Neuronal stem cell (in vitro differentiated cells): ENCODE measurements at regions not wholly inside any gene's neighbourhood (a gene's known extent, or its start where the extent isn't known, plus 50 kb on each side); places are given as distances from the start of the nearest gene placed in this dataset.
A peak's percentile ranks its signal among the peaks of the same experiment; 100 is the strongest.

ENCODE experiments used
- DNase-seq: peaks from one replicate; pipeline ENCODE4 v3.0.0-alpha.2; 2013; ENCODE audit warnings: low spot score
- H2AFZ ChIP-seq: one replicate; pipeline ENCODE4 v1.6.1; 2013; ENCODE audit warnings: mild to moderate bottlenecking, low read length, inconsistent platforms
- H2AK5ac ChIP-seq: 2 replicates; pipeline ENCODE4 v1.6.1; 2013; ENCODE audit warnings: low read depth, mild to moderate bottlenecking, inconsistent platforms, low read length, moderate library complexity, mixed read lengths
- H2BK120ac ChIP-seq: 2 replicates; pipeline ENCODE4 v1.6.1; 2013; ENCODE audit warnings: low read depth, mild to moderate bottlenecking, inconsistent platforms, low read length, moderate library complexity, mixed read lengths
- H2BK12ac ChIP-seq: one replicate; pipeline ENCODE4 v1.6.1; 2013; ENCODE audit warnings: low read length, inconsistent platforms
- H2BK15ac ChIP-seq: 2 replicates; pipeline ENCODE4 v1.6.1; 2013; ENCODE audit warnings: mild to moderate bottlenecking, low read length, inconsistent platforms, mixed read lengths
- H2BK5ac ChIP-seq: one replicate; pipeline ENCODE4 v1.6.1; 2013; ENCODE audit warnings: inconsistent platforms, mild to moderate bottlenecking, low read length, moderate library complexity
- H3K14ac ChIP-seq: one replicate; pipeline ENCODE4 v1.6.1; 2013; ENCODE audit warnings: low read length, inconsistent platforms
- H3K18ac ChIP-seq: 2 replicates; pipeline ENCODE4 v1.6.1; 2013; ENCODE audit warnings: low read length, inconsistent platforms
- H3K23ac ChIP-seq: 2 replicates; pipeline ENCODE4 v1.6.1; 2013; ENCODE audit warnings: low read depth, mild to moderate bottlenecking, mixed read lengths, low read length, inconsistent platforms; ENCODE audit not compliant: poor library complexity
- H3K27ac ChIP-seq: replicated peaks from 3 replicates; pipeline ENCODE4 v1.5.1; 2013; ENCODE audit warnings: low read length, inconsistent platforms
- H3K27me3 ChIP-seq, 3 experiments: 2 replicates each; pipeline ENCODE4 v1.6.1; 2013; ENCODE audit warnings: low read length in 3 of 3, mild to moderate bottlenecking in 2 of 3, inconsistent platforms in 1 of 3, low read depth in 1 of 3, mixed read lengths in 1 of 3, moderate library complexity in 1 of 3; ENCODE audit not compliant: control insufficient read depth in 3 of 3, insufficient read depth in 3 of 3
- H3K36me3 ChIP-seq, 2 donors: replicated peaks in 1 of 2; 2 replicates each; pipeline ENCODE4 v1.6.1; 2013; ENCODE audit warnings: low read length in 2 of 2; ENCODE audit not compliant: control insufficient read depth in 2 of 2, insufficient read depth in 2 of 2
- H3K4ac ChIP-seq: 2 replicates; pipeline ENCODE4 v1.6.1; 2013; ENCODE audit warnings: inconsistent platforms, mild to moderate bottlenecking, low read length, moderate library complexity
- H3K4me1 ChIP-seq, 2 donors: 1 replicate in 1 of 2; 2 replicates in 1 of 2; pipeline ENCODE4 v1.6.1; 2013; ENCODE audit warnings: low read length in 2 of 2, low read depth in 1 of 2; ENCODE audit not compliant: control insufficient read depth in 2 of 2, insufficient read depth in 1 of 2
- H3K4me2 ChIP-seq: one replicate; pipeline ENCODE4 v1.6.1; 2013; ENCODE audit warnings: mild to moderate bottlenecking, low read length, inconsistent platforms; ENCODE audit not compliant: insufficient read depth, poor library complexity, severe bottlenecking
- H3K4me3 ChIP-seq, 2 donors: 2 replicates each; pipeline ENCODE4 v1.5.1; 2013; ENCODE audit warnings: low read length in 2 of 2, mild to moderate bottlenecking in 2 of 2, inconsistent platforms in 1 of 2, moderate library complexity in 1 of 2
- H3K79me1 ChIP-seq: one replicate; pipeline ENCODE4 v1.6.1; 2013; ENCODE audit warnings: low read depth, mild to moderate bottlenecking, inconsistent platforms, low read length, moderate library complexity
- H3K9ac ChIP-seq: one replicate; pipeline ENCODE4 v1.6.1; 2013; ENCODE audit warnings: mild to moderate bottlenecking, low read depth, low read length, inconsistent platforms; ENCODE audit not compliant: poor library complexity
- H3K9me3 ChIP-seq, 2 donors: replicated peaks in 1 of 2; 2 replicates each; pipeline versions ENCODE3 to v1.6.1; 2013; ENCODE audit warnings: low read length in 2 of 2, mild to moderate bottlenecking in 2 of 2, inconsistent platforms in 1 of 2, low read depth in 1 of 2, mixed read lengths in 1 of 2, moderate library complexity in 1 of 2; ENCODE audit not compliant: control insufficient read depth in 2 of 2, insufficient read depth in 1 of 2
- H4K8ac ChIP-seq: one replicate; pipeline ENCODE4 v1.6.1; 2013; ENCODE audit warnings: low read depth, mild to moderate bottlenecking, inconsistent platforms, low read length, moderate library complexity
- H4K91ac ChIP-seq: one replicate; pipeline ENCODE4 v1.6.1; 2013; ENCODE audit warnings: low read length, low read depth, mild to moderate bottlenecking, inconsistent platforms; ENCODE audit not compliant: poor library complexity
- WGBS, 2 donors: extraction: QIAGEN DNeasy Blood & Tissue Kit; methylation state at CpG; one replicate each; pipeline ENCODE4 v1.1.7; 2013; ENCODE audit warnings: missing lambda C conversion rate in 2 of 2, mixed read lengths in 1 of 2; ENCODE audit not compliant: insufficient read length in 2 of 2, insufficient replicate concordance in 1 of 2; ENCODE audit errors: extremely low coverage in 2 of 2; 5-methylcytosine and 5-hydroxymethylcytosine counted together

GRCh38 chr1:112298558-112298957, 97.5 kb upstream of the CTTNBP2NL start:
- H2AFZ ChIP-seq: no peak overlapping the region
- H3K36me3 ChIP-seq: no peaks in the 10 kb centered on the region
- no peak overlapping the region for H2AK5ac ChIP-seq
- DNase-seq: peak; percentile 26
- no peaks in the 10 kb centered on the region for H3K79me1 ChIP-seq
- no peak overlapping the region for H3K14ac ChIP-seq
- no peak overlapping the region for H3K18ac ChIP-seq
- no peaks in the 10 kb centered on the region for H3K4me1 ChIP-seq
- H3K23ac ChIP-seq: no peak overlapping the region
- WGBS, 2 donors: no CpG with 5 or more reads among the region's 1 CpG
- H3K9me3 ChIP-seq: peaks cover 0 to 2% of the 10 kb centered on the region in 2 donors
- H3K9ac ChIP-seq: no peak overlapping the region
- H3K4ac ChIP-seq: no peak overlapping the region
- H4K8ac ChIP-seq: no peak overlapping the region
- no peak overlapping the region for H2BK5ac ChIP-seq
- no peak overlapping the region for H4K91ac ChIP-seq
- no peak overlapping the region for H2BK120ac ChIP-seq
- H3K4me3 ChIP-seq: no peak overlapping the region
- H2BK12ac ChIP-seq: no peak overlapping the region
- no peak overlapping the region for H2BK15ac ChIP-seq
- no peak overlapping the region for H3K27ac ChIP-seq
- H3K27me3 ChIP-seq: no peaks in the 10 kb centered on the region
- no peak overlapping the region for H3K4me2 ChIP-seq

GRCh38 chr1:112304126-112304525, 91.9 kb upstream of the CTTNBP2NL start:
- H2BK5ac ChIP-seq: peak overlapping the region; percentile 33
- no peaks in the 10 kb centered on the region for H3K4me1 ChIP-seq
- no peak overlapping the region for H3K9ac ChIP-seq
- H2BK12ac ChIP-seq: no peak overlapping the region
- H3K4me3 ChIP-seq: no peak overlapping the region
- WGBS, 2 donors: no CpG with 5 or more reads among the region's 5 CpGs
- H4K91ac ChIP-seq: no peak overlapping the region
- H3K36me3 ChIP-seq: no peaks in the 10 kb centered on the region
- no peak overlapping the region for H3K14ac ChIP-seq
- H3K9me3 ChIP-seq: no peaks in the 10 kb centered on the region
- no peak overlapping the region for H3K27ac ChIP-seq
- no peak overlapping the region for H2AK5ac ChIP-seq
- no peak overlapping the region for H2BK15ac ChIP-seq
- H3K27me3 ChIP-seq: peaks cover 0 to 2% (median 0%) of the 10 kb centered on the region in 3 experiments
- H3K79me1 ChIP-seq: no peaks in the 10 kb centered on the region
- no peak overlapping the region for H3K18ac ChIP-seq
- H4K8ac ChIP-seq: no peak overlapping the region
- no peak for DNase-seq
- H2AFZ ChIP-seq: no peak overlapping the region
- H3K4ac ChIP-seq: no peak overlapping the region
- no peak overlapping the region for H3K4me2 ChIP-seq
- no peak overlapping the region for H2BK120ac ChIP-seq
- H3K23ac ChIP-seq: no peak overlapping the region

- Histone ChIP-seq H3K9ac (no peak overlapping the region), H2BK5ac (peak overlapping the region; percentile 33), H3K36me3 (no peaks in the 10 kb centered on the region), H2BK120ac (no peak overlapping the region), H4K8ac (no peak overlapping the region), H3K9me3 (no peaks in the 10 kb centered on the region), H3K4me2 (no peak overlapping the region), H2AFZ (no peak overlapping the region), H2BK12ac (no peak overlapping the region), H3K23ac (no peak overlapping the region), H3K18ac (no peak overlapping the region), H2AK5ac (no peak overlapping the region), H3K4me3 (no peak overlapping the region), H3K4ac (no peak overlapping the region), H3K79me1 (no peaks in the 10 kb centered on the region), H3K4me1 (no peaks in the 10 kb centered on the region), H3K27me3 (peaks cover 0 to 2% (median 0%) of the 10 kb centered on the region in 3 experiments), H2BK15ac (no peak overlapping the region), H3K27ac (no peak overlapping the region), H4K91ac (no peak overlapping the region), H3K14ac (no peak overlapping the region)
- WGBS, 2 donors: no CpG with 5 or more reads among the region's 3 CpGs
- no peak for DNase-seq
Measured at GRCh38 chr1:112304612-112305011, 91.4 kb upstream of the CTTNBP2NL start.

GRCh38 chr1:112307930-112308591, 88.0 kb upstream of the CTTNBP2NL start:
- H4K91ac ChIP-seq: no peak overlapping the region
- H2BK12ac ChIP-seq: no peak overlapping the region
- H3K36me3 ChIP-seq: no peaks in the 10 kb centered on the region
- H3K18ac ChIP-seq: no peak overlapping the region
- H3K4me2 ChIP-seq: no peak overlapping the region
- H3K9ac ChIP-seq: no peak overlapping the region
- WGBS, 2 donors: no CpG with 5 or more reads among the region's 3 CpGs
- H3K14ac ChIP-seq: no peak overlapping the region
- peaks cover 0 to 7% of the 10 kb centered on the region in 2 donors for H3K4me1 ChIP-seq
- no peak for DNase-seq
- H4K8ac ChIP-seq: no peak overlapping the region
- H2AK5ac ChIP-seq: no peak overlapping the region
- no peak overlapping the region for H3K27ac ChIP-seq
- no peak overlapping the region for H2BK120ac ChIP-seq
- no peaks in the 10 kb centered on the region for H3K79me1 ChIP-seq
- no peak overlapping the region for H2BK15ac ChIP-seq
- H3K4me3 ChIP-seq: no peak overlapping the region
- H2AFZ ChIP-seq: no peak overlapping the region
- no peak overlapping the region for H2BK5ac ChIP-seq
- no peaks in the 10 kb centered on the region for H3K9me3 ChIP-seq
- no peak overlapping the region for H3K4ac ChIP-seq
- no peak overlapping the region for H3K23ac ChIP-seq
- peaks cover 0 to 6% (median 0%) of the 10 kb centered on the region in 3 experiments for H3K27me3 ChIP-seq
